MM.1S (cell line): ENCODE measurements at regions not wholly inside any gene's neighbourhood (a gene's known extent, or its start where the extent isn't known, plus 50 kb on each side); places are given as distances from the start of the nearest gene placed in this dataset.

Experiments
- CTCF ChIP-seq: fragments of 300-600 bp; sonication (generic); IDR thresholded peaks from 2 replicates; pipeline ENCODE4 v1.5.1; 2016; ENCODE audit warnings: antibody characterized with exemption, low read length, mixed read lengths
- EZH2 ChIP-seq: fragments of 300-600 bp; sonication (generic); optimal IDR thresholded peaks from 2 replicates; pipeline ENCODE3; 2017; ENCODE audit warnings: low read depth, mild to moderate bottlenecking, antibody characterized with exemption, low read length, mixed read lengths
- EZH2phosphoT487 ChIP-seq: fragments of 300-600 bp; sonication (generic); IDR thresholded peaks from 2 replicates; pipeline ENCODE4 v1.6.1; 2018; ENCODE audit warnings: antibody characterized with exemption, low read length

GRCh38 chr11:45082744-45083543 is 63.5 kb upstream of the PRDM11 start:
- no peak for TF ChIP-seq CTCF
- no peak for TF ChIP-seq EZH2
- TF ChIP-seq EZH2phosphoT487 = no peak
